ENCODE measurements at regions not wholly inside any gene's neighbourhood (a gene's known extent, or its start where the extent isn't known, plus 50 kb on each side); places are given as distances from the start of the nearest gene placed in this dataset.

- CTCF ChIA-PET: no interaction called here
- no TSS peak for BruUV-seq (replicated peaks)
- Histone ChIP-seq H3K36me3 (ENCODE audit: low read depth, low read length) (no peaks in the 10 kb centered on the region), H3K27me3 (ENCODE audit: low read length) (no peaks in the 10 kb centered on the region), H3K9me2 (replicated peaks; ENCODE audit: low read length) (no peaks in the 10 kb centered on the region), H3F3A (ENCODE audit: low read length, unreplicated experiment) (no peaks in the 10 kb centered on the region), H3K27ac (ENCODE audit: low read length) (no peak overlapping the region), H2AFZ (ENCODE audit: low read length) (no peak overlapping the region), H3K9ac (ENCODE audit: low read length) (no peak overlapping the region), H3K79me2 (ENCODE audit: low read length) (no peaks in the 10 kb centered on the region), H3K4me3 (ENCODE audit: low read length) (no peak overlapping the region), H3K4me2 (ENCODE audit: low read length) (no peak overlapping the region), H3K9me3 (ENCODE audit: low read length) (no peaks in the 10 kb centered on the region), H3K4me1 (ENCODE audit: insufficient read depth, low read length) (no peaks in the 10 kb centered on the region), H4K20me1 (ENCODE audit: low read length) (no peaks in the 10 kb centered on the region)
- POLR2A ChIA-PET (ENCODE audit: unreplicated experiment): no interaction called here
- intact Hi-C loops (cut with micrococcal nuclease): no loop called here
- no peak for DNase-seq
- TF ChIP-seq EZH2 (IDR thresholded peaks at IDR 0.05; ENCODE audit: low read length, unreplicated experiment): no peak
- TF ChIP-seq EZH2phosphoT487 (IDR thresholded peaks at IDR 0.05; ENCODE audit: borderline replicate concordance, low read length): no peak
- TF ChIP-seq CTCF (conservative IDR thresholded peaks at IDR 0.05; ENCODE audit: low read depth, low read length): no peak
- no peak for ATAC-seq
Measured at GRCh38 chr16:79969458-79969857, 368.9 kb upstream of the MAF start.

GRCh38 chr16:79966226-79966625 lies 365.7 kb upstream of the MAF start:
- Histone ChIP-seq H3K9ac (ENCODE audit: low read length) (no peak overlapping the region), H2AFZ (ENCODE audit: low read length) (no peak overlapping the region), H3K27me3 (ENCODE audit: low read length) (no peaks in the 10 kb centered on the region), H3K9me2 (replicated peaks; ENCODE audit: low read length) (no peaks in the 10 kb centered on the region), H3F3A (ENCODE audit: low read length, unreplicated experiment) (no peaks in the 10 kb centered on the region), H3K4me1 (ENCODE audit: insufficient read depth, low read length) (no peaks in the 10 kb centered on the region), H3K4me3 (ENCODE audit: low read length) (no peak overlapping the region), H3K4me2 (ENCODE audit: low read length) (no peak overlapping the region), H3K27ac (ENCODE audit: low read length) (no peak overlapping the region), H3K36me3 (ENCODE audit: low read depth, low read length) (no peaks in the 10 kb centered on the region), H3K9me3 (ENCODE audit: low read length) (no peaks in the 10 kb centered on the region), H3K79me2 (ENCODE audit: low read length) (no peaks in the 10 kb centered on the region), H4K20me1 (ENCODE audit: low read length) (no peaks in the 10 kb centered on the region)
- no peak for DNase-seq
- intact Hi-C loops (cut with micrococcal nuclease): no loop called here
- BruUV-seq (replicated peaks): no TSS peak
- ATAC-seq: no peak
- TF ChIP-seq EZH2phosphoT487 (IDR thresholded peaks at IDR 0.05; ENCODE audit: borderline replicate concordance, low read length) (no peak), EZH2 (IDR thresholded peaks at IDR 0.05; ENCODE audit: low read length, unreplicated experiment) (no peak), CTCF (conservative IDR thresholded peaks at IDR 0.05; ENCODE audit: low read depth, low read length) (no peak)
- ChIA-PET CTCF (no interaction called here), POLR2A (ENCODE audit: unreplicated experiment) (no interaction called here)

GRCh38 chr16:79965718-79966117 lies 365.2 kb upstream of the MAF start:
- no peaks in the 10 kb centered on the region for H3K27me3 ChIP-seq (ENCODE audit: low read length)

More at GRCh38 chr16:79965718-79966117, 365.2 kb upstream of the MAF start:
- intact Hi-C loops (cut with micrococcal nuclease): no loop called here
- Histone ChIP-seq H3K4me1 (ENCODE audit: insufficient read depth, low read length) (no peaks in the 10 kb centered on the region), H2AFZ (ENCODE audit: low read length) (no peak overlapping the region), H3K4me3 (ENCODE audit: low read length) (no peak overlapping the region), H3K79me2 (ENCODE audit: low read length) (no peaks in the 10 kb centered on the region), H3F3A (ENCODE audit: low read length, unreplicated experiment) (no peaks in the 10 kb centered on the region), H4K20me1 (ENCODE audit: low read length) (no peaks in the 10 kb centered on the region), H3K36me3 (ENCODE audit: low read depth, low read length) (no peaks in the 10 kb centered on the region), H3K9me2 (replicated peaks; ENCODE audit: low read length) (no peaks in the 10 kb centered on the region), H3K9ac (ENCODE audit: low read length) (no peak overlapping the region), H3K27ac (ENCODE audit: low read length) (no peak overlapping the region), H3K9me3 (ENCODE audit: low read length) (no peaks in the 10 kb centered on the region), H3K4me2 (ENCODE audit: low read length) (no peak overlapping the region)
- ChIA-PET CTCF (no interaction called here), POLR2A (ENCODE audit: unreplicated experiment) (no interaction called here)
- ATAC-seq (no peak), DNase-seq (no peak)
- BruUV-seq (replicated peaks): no TSS peak
- TF ChIP-seq EZH2phosphoT487 (IDR thresholded peaks at IDR 0.05; ENCODE audit: borderline replicate concordance, low read length) (no peak), EZH2 (IDR thresholded peaks at IDR 0.05; ENCODE audit: low read length, unreplicated experiment) (no peak), CTCF (conservative IDR thresholded peaks at IDR 0.05; ENCODE audit: low read depth, low read length) (no peak)

Data from PC-3 (cell line).